SJCRH30 (cell line): ENCODE measurements at regions not wholly inside any gene's neighbourhood (a gene's known extent, or its start where the extent isn't known, plus 50 kb on each side); places are given as distances from the start of the nearest gene placed in this dataset.

Experiments
- DNase-seq, 2 experiments: peaks; one replicate each; pipeline ENCODE4 v3.0.0-alpha.2; 2015 to 2020
- H3K27ac ChIP-seq: fragments of 250-450 bp; sonication (Bioruptor Pico); 2 replicates; pipeline ENCODE4 v1.5.1; 2020; ENCODE audit warnings: mild to moderate bottlenecking, moderate library complexity
- H3K27me3 ChIP-seq: fragments of 250-450 bp; sonication (Bioruptor Pico); 2 replicates; pipeline ENCODE4 v1.5.1; 2020; ENCODE audit warnings: mild to moderate bottlenecking, moderate library complexity
- H3K36me3 ChIP-seq: fragments of 250-450 bp; sonication (Bioruptor Pico); 2 replicates; pipeline ENCODE4 v1.5.1; 2020; ENCODE audit warnings: mild to moderate bottlenecking, moderate library complexity
- H3K4me1 ChIP-seq: fragments of 250-450 bp; sonication (Bioruptor Pico); 2 replicates; pipeline ENCODE4 v1.5.1; 2020; ENCODE audit warnings: mild to moderate bottlenecking, moderate library complexity
- H3K4me3 ChIP-seq: fragments of 250-450 bp; sonication (Bioruptor Pico); 2 replicates; pipeline ENCODE4 v1.5.1; 2020; ENCODE audit warnings: mild to moderate bottlenecking, moderate library complexity
- H3K9me3 ChIP-seq: fragments of 250-450 bp; sonication (Bioruptor Pico); replicated peaks from 2 replicates; pipeline ENCODE4 v1.5.1; 2020; ENCODE audit warnings: mild to moderate bottlenecking, moderate library complexity

DNA sequence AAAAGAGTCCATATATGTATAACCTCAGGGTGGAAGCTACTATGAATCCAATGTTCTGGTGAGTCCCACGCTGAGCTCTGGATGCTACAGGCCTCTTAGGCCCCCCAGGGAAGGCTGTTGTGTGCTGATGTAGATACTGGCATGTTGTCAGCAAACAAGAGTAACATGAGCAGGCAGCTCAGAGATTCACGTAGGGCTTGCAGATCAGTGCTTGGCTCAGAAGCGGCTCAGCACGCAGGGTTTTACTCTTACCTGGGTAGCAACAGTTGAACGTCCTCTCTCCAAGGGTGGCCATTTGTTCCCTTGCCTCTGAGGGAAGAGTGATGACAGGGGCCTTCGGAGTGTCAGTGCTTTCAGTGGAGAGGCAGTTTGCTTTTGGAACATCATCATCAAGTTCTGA is 93.4 kb downstream of the ZFP64 start:
- H3K4me1 ChIP-seq: 0 out of 2 replicates have a peak, but pooled peaks cover 3% of the 10 kb centered on the region
- H3K27ac ChIP-seq: no peak overlapping the region
- no peak for DNase-seq
- no peaks in the 10 kb centered on the region for H3K27me3 ChIP-seq
- no peak overlapping the region for H3K4me3 ChIP-seq
- H3K36me3 ChIP-seq: no peaks in the 10 kb centered on the region
- H3K9me3 ChIP-seq: no peaks in the 10 kb centered on the region

DNA sequence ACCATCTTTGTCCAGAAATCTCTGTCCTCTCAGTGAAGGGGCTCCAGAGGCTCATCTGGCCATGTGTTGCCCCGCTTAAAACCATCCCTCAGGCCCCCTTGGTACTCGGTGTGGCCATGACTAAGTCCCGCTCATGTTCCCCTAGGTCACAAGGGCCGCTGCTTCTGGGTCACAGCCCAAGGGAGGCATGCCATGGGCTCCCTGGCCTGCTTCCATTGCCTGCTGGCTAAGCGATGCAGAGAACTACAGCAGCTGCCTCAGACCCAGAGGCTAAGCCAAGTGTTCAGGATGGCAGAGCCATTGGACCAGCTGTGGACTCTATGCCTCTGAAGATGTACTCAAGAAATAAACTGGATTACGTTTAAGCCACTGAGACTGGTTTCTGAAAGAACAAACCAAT is 95.5 kb downstream of the ZFP64 start:
- H3K4me3 ChIP-seq: no peak overlapping the region
- DNase-seq: no peak

GRCh38 chr20:52094693-52095092 is 96.9 kb downstream of the ZFP64 start:
- H3K27ac ChIP-seq: no peak overlapping the region
- H3K36me3 ChIP-seq: no peaks in the 10 kb centered on the region
- H3K27me3 ChIP-seq: no peaks in the 10 kb centered on the region
- H3K4me3 ChIP-seq: no peak overlapping the region
- no peak for DNase-seq
- no peaks in the 10 kb centered on the region for H3K9me3 ChIP-seq
- H3K4me1 ChIP-seq: 0 out of 2 replicates have a peak, but pooled peaks cover 3% of the 10 kb centered on the region

More for the DNA sequence above, 95.5 kb downstream of the ZFP64 start:
- H3K4me1 ChIP-seq: 0 out of 2 replicates have a peak, but pooled peaks cover 3% of the 10 kb centered on the region
- H3K9me3 ChIP-seq: no peaks in the 10 kb centered on the region
- H3K27me3 ChIP-seq: no peaks in the 10 kb centered on the region
- no peaks in the 10 kb centered on the region for H3K36me3 ChIP-seq
- H3K27ac ChIP-seq: no peak overlapping the region

DNA sequence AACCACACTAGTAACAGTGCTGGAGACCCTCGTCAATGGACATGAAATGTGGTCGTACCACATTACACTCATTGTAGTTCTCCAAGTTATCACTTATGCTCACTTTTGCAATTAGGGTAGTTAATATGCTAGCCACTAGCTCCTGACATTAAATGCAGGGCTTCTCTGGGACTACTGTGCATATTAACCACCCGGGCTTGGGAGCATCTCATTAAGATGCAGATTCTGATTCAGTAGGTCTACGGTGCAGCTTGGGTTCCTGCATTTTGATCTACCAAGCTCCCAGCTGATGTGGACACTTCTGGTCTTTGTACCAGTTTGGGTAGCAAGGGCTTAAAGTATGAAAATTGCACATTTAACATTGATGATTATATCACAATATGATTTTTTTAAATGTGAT is 98.0 kb downstream of the ZFP64 start:
- DNase-seq: no peak
- no peaks in the 10 kb centered on the region for H3K9me3 ChIP-seq
- no peak overlapping the region for H3K27ac ChIP-seq
- no peak overlapping the region for H3K4me3 ChIP-seq
- no peaks in the 10 kb centered on the region for H3K4me1 ChIP-seq
- no peaks in the 10 kb centered on the region for H3K27me3 ChIP-seq
- H3K36me3 ChIP-seq: no peaks in the 10 kb centered on the region

- peaks cover 10% of the 10 kb centered on the region; the same call in 1 of the 2 replicates for H3K9me3 ChIP-seq
- H3K4me3 ChIP-seq: no peak overlapping the region
- H3K27ac ChIP-seq: no peak overlapping the region
- H3K27me3 ChIP-seq: no peaks in the 10 kb centered on the region
- H3K4me1 ChIP-seq: no peaks in the 10 kb centered on the region
- H3K36me3 ChIP-seq: no peaks in the 10 kb centered on the region
- DNase-seq: no peak
Measured at GRCh38 chr20:52090035-52090434, 101.5 kb downstream of the ZFP64 start.

DNA sequence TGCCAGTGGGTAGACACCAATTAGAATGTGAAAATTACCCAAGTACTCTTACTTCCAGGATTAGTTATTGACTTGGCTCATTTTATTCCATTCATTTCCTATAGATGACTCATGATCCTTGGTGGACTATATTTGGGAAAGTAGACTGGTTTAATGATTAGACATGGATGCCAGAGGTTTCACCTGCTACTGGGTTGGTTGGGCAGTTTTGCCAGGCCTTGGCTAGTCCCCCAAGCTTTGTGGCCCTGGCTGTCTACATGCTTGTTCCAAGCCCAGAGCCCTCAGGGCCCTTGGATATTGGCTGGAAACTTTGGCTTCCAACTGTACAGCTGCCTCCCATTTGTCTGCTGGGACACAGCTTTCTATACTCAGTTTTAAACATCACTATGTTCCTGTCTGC is 104.1 kb downstream of the ZFP64 start:
- no peak overlapping the region for H3K27ac ChIP-seq
- H3K36me3 ChIP-seq: no peaks in the 10 kb centered on the region
- peaks cover 10% of the 10 kb centered on the region; the same call in 1 of the 2 replicates for H3K9me3 ChIP-seq
- H3K4me1 ChIP-seq: no peaks in the 10 kb centered on the region
- no peak overlapping the region for H3K4me3 ChIP-seq
- H3K27me3 ChIP-seq: no peaks in the 10 kb centered on the region
- DNase-seq: no peak

DNA sequence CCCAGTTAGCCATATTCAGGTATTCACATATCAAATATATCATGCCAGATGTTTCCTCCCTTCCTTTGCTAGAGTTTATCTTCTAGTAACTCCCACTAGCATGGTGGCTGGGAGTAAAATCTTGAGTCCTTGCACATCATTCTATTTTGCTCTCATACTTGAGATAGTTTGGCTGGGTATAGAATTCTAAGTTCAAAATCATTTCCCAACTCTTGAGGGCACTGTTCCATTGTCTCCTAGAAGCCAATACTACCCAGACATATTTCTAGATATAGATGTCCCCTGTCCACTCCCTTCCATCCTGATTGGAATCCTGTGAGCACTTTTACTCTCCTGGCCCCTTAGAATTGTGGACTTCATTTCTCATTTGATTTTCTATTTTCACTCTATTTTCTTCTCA is 104.7 kb downstream of the ZFP64 start:
- DNase-seq: no peak
- Histone ChIP-seq H3K27me3 (no peaks in the 10 kb centered on the region), H3K4me3 (no peak overlapping the region), H3K36me3 (no peaks in the 10 kb centered on the region), H3K27ac (no peak overlapping the region), H3K9me3 (peaks cover 10% of the 10 kb centered on the region; the same call in 1 of the 2 replicates), H3K4me1 (no peaks in the 10 kb centered on the region)

DNA sequence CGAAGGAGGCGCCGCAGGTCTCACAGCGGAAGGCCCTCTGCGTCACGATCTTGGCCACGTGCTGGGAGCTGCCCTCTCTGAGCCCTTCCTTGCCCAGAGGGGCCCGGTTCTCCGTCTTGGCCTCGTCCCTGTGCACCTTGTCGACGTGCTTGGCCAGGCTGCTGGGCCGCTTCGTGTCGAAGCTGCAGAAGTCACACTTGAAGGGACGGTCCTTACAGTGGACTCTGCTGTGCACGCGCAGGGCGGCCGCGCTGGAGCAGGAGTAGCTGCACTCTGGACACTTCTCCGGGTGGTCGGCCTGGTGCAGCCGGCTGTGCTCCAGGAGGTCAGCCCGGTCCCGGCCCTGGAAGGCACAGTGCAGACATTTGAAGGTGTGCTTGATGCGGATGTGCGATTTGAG is 106.9 kb downstream of the ZFP64 start:
- Histone ChIP-seq H3K4me3 (no peak overlapping the region), H3K4me1 (no peaks in the 10 kb centered on the region), H3K36me3 (no peaks in the 10 kb centered on the region), H3K27me3 (no peaks in the 10 kb centered on the region), H3K9me3 (peaks cover 10% of the 10 kb centered on the region; the same call in 1 of the 2 replicates), H3K27ac (no peak overlapping the region)
- DNase-seq: no peak

- Histone ChIP-seq H3K36me3 (no peaks in the 10 kb centered on the region), H3K4me1 (no peaks in the 10 kb centered on the region), H3K4me3 (no peak overlapping the region), H3K9me3 (peaks cover 10% of the 10 kb centered on the region; the same call in 1 of the 2 replicates), H3K27me3 (no peaks in the 10 kb centered on the region), H3K27ac (no peak overlapping the region)
- DNase-seq: peak; percentile 36 to 67
Measured at GRCh38 chr20:52083627-52084232, 107.8 kb downstream of the ZFP64 start.

DNA sequence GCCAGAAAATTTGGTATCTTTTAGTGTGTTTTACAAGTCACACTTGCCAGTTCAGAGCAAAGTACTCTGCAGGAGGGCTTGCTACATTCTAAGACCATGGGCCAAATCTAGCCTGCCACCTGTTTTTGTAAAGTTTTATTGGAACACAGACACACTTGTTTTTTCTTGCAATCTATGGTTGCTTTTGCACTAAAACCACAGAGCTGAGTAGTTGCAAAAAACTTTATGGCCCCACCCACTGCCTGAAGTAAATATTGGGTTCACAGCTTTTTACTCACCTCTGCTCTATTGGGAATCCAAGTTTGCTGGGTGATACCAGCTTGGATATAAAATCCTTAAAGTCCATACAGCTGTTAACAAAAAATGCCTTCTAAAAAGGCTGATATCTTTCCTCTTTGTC is 109.0 kb downstream of the ZFP64 start:
- H3K27me3 ChIP-seq: no peaks in the 10 kb centered on the region
- no peaks in the 10 kb centered on the region for H3K4me1 ChIP-seq
- no peak for DNase-seq
- H3K27ac ChIP-seq: no peak overlapping the region
- H3K36me3 ChIP-seq: no peaks in the 10 kb centered on the region
- H3K9me3 ChIP-seq: peaks cover 6% of the 10 kb centered on the region; the same call in 1 of the 2 replicates
- no peak overlapping the region for H3K4me3 ChIP-seq

DNA sequence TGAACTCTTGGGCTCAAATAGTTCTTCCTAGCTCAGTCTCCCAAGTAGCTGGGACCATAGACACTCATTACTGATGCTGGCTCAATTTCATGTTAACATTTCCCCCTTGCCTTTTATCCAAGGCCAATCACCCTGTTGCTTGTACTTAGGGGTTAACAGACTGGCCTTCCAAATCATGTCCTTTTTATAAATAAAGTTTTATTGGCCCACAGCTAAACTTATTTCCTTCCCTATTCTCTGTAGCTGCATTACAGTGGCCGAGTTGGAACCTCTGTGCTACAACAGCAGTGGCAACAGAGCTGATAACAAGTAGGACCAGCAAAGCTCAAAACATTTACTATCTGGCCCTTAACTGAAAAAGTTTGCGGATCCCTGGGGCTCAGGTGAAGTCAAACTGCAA is 109.8 kb downstream of the ZFP64 start:
- peaks cover under 1% of the 10 kb centered on the region; the same call in 1 of the 2 replicates for H3K9me3 ChIP-seq
- DNase-seq: no peak
- no peaks in the 10 kb centered on the region for H3K4me1 ChIP-seq
- no peak overlapping the region for H3K4me3 ChIP-seq
- H3K27ac ChIP-seq: no peak overlapping the region
- H3K27me3 ChIP-seq: no peaks in the 10 kb centered on the region
- H3K36me3 ChIP-seq: no peaks in the 10 kb centered on the region

- Histone ChIP-seq H3K27ac (no peak overlapping the region), H3K9me3 (no peaks in the 10 kb centered on the region), H3K27me3 (peaks cover 2% of the 10 kb centered on the region; the same call in 1 of the 2 replicates), H3K4me3 (no peak overlapping the region), H3K4me1 (no peaks in the 10 kb centered on the region), H3K36me3 (no peaks in the 10 kb centered on the region)
- DNase-seq: no peak
Measured at GRCh38 chr20:52081066-52081465, 110.5 kb downstream of the ZFP64 start.

GRCh38 chr20:52078289-52078688 is 113.3 kb downstream of the ZFP64 start:
- H3K36me3 ChIP-seq: no peaks in the 10 kb centered on the region
- no peak overlapping the region for H3K4me3 ChIP-seq
- no peaks in the 10 kb centered on the region for H3K9me3 ChIP-seq
- H3K27ac ChIP-seq: no peak overlapping the region
- H3K27me3 ChIP-seq: peaks cover 4% of the 10 kb centered on the region; the same call in 1 of the 2 replicates
- H3K4me1 ChIP-seq: no peaks in the 10 kb centered on the region
- no peak for DNase-seq

- Histone ChIP-seq H3K27ac (no peak overlapping the region), H3K36me3 (no peaks in the 10 kb centered on the region), H3K4me3 (no peak overlapping the region), H3K9me3 (no peaks in the 10 kb centered on the region), H3K4me1 (no peaks in the 10 kb centered on the region), H3K27me3 (peaks cover 4% of the 10 kb centered on the region; the same call in 1 of the 2 replicates)
- no peak for DNase-seq
Measured at GRCh38 chr20:52076164-52076563, 115.4 kb downstream of the ZFP64 start.

DNA sequence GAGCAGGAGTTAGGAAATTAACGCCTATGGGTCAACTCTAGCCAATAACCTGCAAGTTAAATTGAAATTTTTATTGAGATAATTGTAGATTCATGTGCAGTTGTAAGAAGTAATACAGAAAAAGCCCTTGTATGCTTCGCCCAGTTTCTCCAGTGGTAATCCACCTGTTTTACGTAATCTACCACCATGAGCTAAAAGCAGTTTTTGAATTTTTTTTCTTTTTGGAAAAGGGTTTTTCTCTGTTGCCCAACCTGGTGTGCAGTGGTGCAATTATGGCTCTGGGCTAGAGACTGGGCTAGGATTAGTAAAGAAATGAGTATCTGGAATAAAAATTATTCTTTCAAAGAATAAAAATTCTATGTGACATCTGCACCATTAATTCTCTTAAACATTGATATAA is 116.2 kb downstream of the ZFP64 start:
- H3K4me1 ChIP-seq: no peaks in the 10 kb centered on the region
- no peak overlapping the region for H3K27ac ChIP-seq
- H3K9me3 ChIP-seq: no peaks in the 10 kb centered on the region
- no peaks in the 10 kb centered on the region for H3K36me3 ChIP-seq
- no peak overlapping the region for H3K4me3 ChIP-seq
- DNase-seq: no peak
- H3K27me3 ChIP-seq: peaks cover 4% of the 10 kb centered on the region; the same call in 1 of the 2 replicates

DNA sequence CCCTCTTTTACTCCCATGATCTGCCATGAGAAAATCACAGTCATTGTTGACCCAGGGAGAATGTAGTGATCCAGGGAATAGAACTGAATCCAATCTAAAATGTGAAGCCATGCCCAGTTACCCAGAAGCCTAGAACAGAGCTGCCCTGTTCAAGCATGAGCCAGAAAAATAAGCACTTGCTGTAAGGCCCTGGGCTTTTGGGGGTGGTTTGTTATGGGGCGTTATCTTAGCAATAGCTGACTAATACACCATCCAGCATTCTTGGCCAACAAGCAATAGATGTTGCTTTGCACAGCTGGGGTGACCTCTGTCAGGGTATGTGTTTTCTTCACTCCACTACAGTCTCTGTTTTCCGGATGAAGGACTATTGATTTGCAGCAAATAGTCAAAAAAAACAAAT is 120.4 kb downstream of the ZFP64 start:
- H3K4me1 ChIP-seq: no peaks in the 10 kb centered on the region
- H3K9me3 ChIP-seq: no peaks in the 10 kb centered on the region
- peaks cover 3% of the 10 kb centered on the region; the same call in 1 of the 2 replicates for H3K27me3 ChIP-seq
- H3K4me3 ChIP-seq: no peak overlapping the region
- H3K27ac ChIP-seq: no peak overlapping the region
- no peaks in the 10 kb centered on the region for H3K36me3 ChIP-seq
- no peak for DNase-seq
